ENCODE measurements at regions not wholly inside any gene's neighbourhood (a gene's known extent, or its start where the extent isn't known, plus 50 kb on each side); places are given as distances from the start of the nearest gene placed in this dataset.

GRCh38 chr4:123609829-123610228 lies 213.2 kb downstream of the SPRY1 start:
- no peak for TF ChIP-seq POLR2A (IDR thresholded peaks at IDR 0.05; ENCODE audit: low read length)
- TF ChIP-seq GATA1 (IDR thresholded peaks at IDR 0.05; ENCODE audit: low read depth, low read length) = no peak

All from erythroblast (primary cell).